ENCODE measurements at regions not wholly inside any gene's neighbourhood (a gene's known extent, or its start where the extent isn't known, plus 50 kb on each side); places are given as distances from the start of the nearest gene placed in this dataset.

GRCh38 chr1:239816081-239816782, 275.5 kb upstream of the FMN2 start:
- DNase-seq (ENCODE audit: extremely low read depth, low read depth, low spot score), result no peak

- DNase-seq (ENCODE audit: extremely low read depth, low read depth, low spot score), result no peak
Measured at GRCh38 chr1:239817276-239817675, 274.4 kb upstream of the FMN2 start.

- DNase-seq (ENCODE audit: extremely low read depth, low read depth, low spot score), result no peak
Measured at GRCh38 chr1:239817801-239818200, 273.9 kb upstream of the FMN2 start.

GRCh38 chr1:239819096-239819495, 272.6 kb upstream of the FMN2 start:
- no peak for DNase-seq (ENCODE audit: extremely low read depth, low read depth, low spot score)

- DNase-seq (ENCODE audit: extremely low read depth, low read depth, low spot score), result no peak
Measured at GRCh38 chr1:239819756-239820250, 271.9 kb upstream of the FMN2 start.

- no peak for DNase-seq (ENCODE audit: extremely low read depth, low read depth, low spot score)
Measured at GRCh38 chr1:239823852-239824251, 267.8 kb upstream of the FMN2 start.

GRCh38 chr1:239826211-239826610, 265.5 kb upstream of the FMN2 start:
- DNase-seq (ENCODE audit: extremely low read depth, low read depth, low spot score), result no peak

GRCh38 chr1:239826736-239827135, 264.9 kb upstream of the FMN2 start:
- DNase-seq (ENCODE audit: extremely low read depth, low read depth, low spot score), result no peak

- no peak for DNase-seq (ENCODE audit: extremely low read depth, low read depth, low spot score)
Measured at GRCh38 chr1:239829535-239829934, 262.1 kb upstream of the FMN2 start.

GRCh38 chr1:239831577-239832355, 259.9 kb upstream of the FMN2 start:
- no peak for DNase-seq (ENCODE audit: extremely low read depth, low read depth, low spot score)

- DNase-seq (ENCODE audit: extremely low read depth, low read depth, low spot score), result no peak
Measured at GRCh38 chr1:239833723-239834122, 258.0 kb upstream of the FMN2 start.

GRCh38 chr1:239835946-239836440, 255.7 kb upstream of the FMN2 start:
- DNase-seq (ENCODE audit: extremely low read depth, low read depth, low spot score), result no peak

GRCh38 chr1:239840336-239840735, 251.3 kb upstream of the FMN2 start:
- DNase-seq (ENCODE audit: extremely low read depth, low read depth, low spot score), result no peak

GRCh38 chr1:239840790-239841189, 250.9 kb upstream of the FMN2 start:
- DNase-seq (ENCODE audit: extremely low read depth, low read depth, low spot score), result no peak

GRCh38 chr1:239841631-239842030, 250.1 kb upstream of the FMN2 start:
- no peak for DNase-seq (ENCODE audit: extremely low read depth, low read depth, low spot score)

GRCh38 chr1:239843541-239843940, 248.1 kb upstream of the FMN2 start:
- DNase-seq (ENCODE audit: extremely low read depth, low read depth, low spot score), result no peak

- no peak for DNase-seq (ENCODE audit: extremely low read depth, low read depth, low spot score)
Measured at GRCh38 chr1:239844833-239845232, 246.8 kb upstream of the FMN2 start.

- DNase-seq (ENCODE audit: extremely low read depth, low read depth, low spot score), result no peak
Measured at GRCh38 chr1:239854922-239855321, 236.8 kb upstream of the FMN2 start.

- no peak for DNase-seq (ENCODE audit: extremely low read depth, low read depth, low spot score)
Measured at GRCh38 chr1:239856067-239856466, 235.6 kb upstream of the FMN2 start.

- no peak for DNase-seq (ENCODE audit: extremely low read depth, low read depth, low spot score)
Measured at GRCh38 chr1:239856924-239857323, 234.8 kb upstream of the FMN2 start.

GRCh38 chr1:239858057-239858456, 233.6 kb upstream of the FMN2 start:
- DNase-seq (ENCODE audit: extremely low read depth, low read depth, low spot score), result no peak

GRCh38 chr1:239858529-239858928, 233.2 kb upstream of the FMN2 start:
- no peak for DNase-seq (ENCODE audit: extremely low read depth, low read depth, low spot score)
